IMR-90 (cell line): ENCODE measurements at regions not wholly inside any gene's neighbourhood (a gene's known extent, or its start where the extent isn't known, plus 50 kb on each side); places are given as distances from the start of the nearest gene placed in this dataset.

Source experiments
- ATAC-seq: fragments of 200-7000 bp; cut with Tn5 transposase; 2 replicates; pipeline ENCODE4 v1.9.1; 2020; ENCODE audit warnings: low read depth, mild to moderate bottlenecking, moderate library complexity
- BruUV-seq: library from RNA; stranded (reverse); fragments of 400-500 nt; replicated peaks from 2 replicates; lab custom pipeline; 2021; lab: Mats Ljungman, UMichigan
- CTCF ChIA-PET: fragments of 300-600 bp; formaldehyde crosslinking; extraction: SDS; loops from one replicate; lab custom pipeline; 2021; ENCODE audit warnings: antibody characterized with exemption; lab: Yijun Ruan, JAX
- POLR2A ChIA-PET: fragments of 300-600 bp; sonication (Branson Sonifier 250); formaldehyde crosslinking; loops from one replicate; lab custom pipeline; 2022; ENCODE audit warnings: antibody characterized with exemption; ENCODE audit not compliant: unreplicated experiment; lab: Charles Lee
- DNase-seq: peaks from one replicate; pipeline ENCODE4 v3.0.0; 2013
- H2AFZ ChIP-seq: replicated peaks from 2 replicates; pipeline ENCODE3; 2013; ENCODE audit warnings: low read length, mild to moderate bottlenecking; ENCODE audit not compliant: poor library complexity
- H2AK5ac ChIP-seq: 2 replicates; pipeline ENCODE4 v1.6.1; 2013; ENCODE audit warnings: low read depth, low read length, inconsistent platforms
- H2AK9ac ChIP-seq: replicated peaks from 2 replicates; pipeline ENCODE3; 2013; ENCODE audit warnings: mild to moderate bottlenecking, low read depth, low read length, moderate library complexity; ENCODE audit not compliant: poor library complexity
- H2BK120ac ChIP-seq: 2 replicates; pipeline ENCODE4 v1.6.1; 2013; ENCODE audit warnings: low read depth, low read length, inconsistent platforms
- H2BK15ac ChIP-seq: 3 replicates; pipeline ENCODE4 v1.6.1; 2013; ENCODE audit warnings: low read depth, low read length, inconsistent platforms
- H2BK20ac ChIP-seq: 2 replicates; pipeline ENCODE4 v1.6.1; 2013; ENCODE audit warnings: low read depth, mild to moderate bottlenecking, inconsistent platforms, low read length, moderate library complexity
- H2BK5ac ChIP-seq: 2 replicates; pipeline ENCODE4 v1.6.1; 2013; ENCODE audit warnings: mild to moderate bottlenecking, low read depth, low read length, inconsistent platforms; ENCODE audit not compliant: poor library complexity, severe bottlenecking
- H3K14ac ChIP-seq: replicated peaks from 2 replicates; pipeline ENCODE4 v1.6.1; 2013; ENCODE audit warnings: low read depth, low read length, inconsistent platforms
- H3K18ac ChIP-seq: 2 replicates; pipeline ENCODE4 v1.6.1; 2013; ENCODE audit warnings: low read depth, low read length, control low read depth
- H3K23ac ChIP-seq: 2 replicates; pipeline ENCODE4 v1.6.1; 2013; ENCODE audit warnings: low read depth, low read length, inconsistent platforms
- H3K27ac ChIP-seq: 2 replicates; pipeline ENCODE4 v1.5.1; 2013; ENCODE audit warnings: mild to moderate bottlenecking, control low read depth, low read length; ENCODE audit not compliant: insufficient read depth
- H3K27me3 ChIP-seq: 2 replicates; pipeline ENCODE4 v1.6.1; 2013; ENCODE audit warnings: low read length; ENCODE audit not compliant: control insufficient read depth, insufficient read depth
- H3K36me3 ChIP-seq: 2 replicates; pipeline ENCODE4 v1.6.1; 2013; ENCODE audit warnings: low read length, mixed read lengths; ENCODE audit not compliant: control insufficient read depth, insufficient read depth
- H3K4ac ChIP-seq: 2 replicates; pipeline ENCODE4 v1.6.1; 2013; ENCODE audit warnings: low read depth, low read length, inconsistent platforms
- H3K4me1 ChIP-seq: 2 replicates; pipeline ENCODE4 v1.6.1; 2013; ENCODE audit warnings: low read length, mixed read lengths; ENCODE audit not compliant: control insufficient read depth, insufficient read depth
- H3K4me2 ChIP-seq: 2 replicates; pipeline ENCODE4 v1.6.1; 2013; ENCODE audit warnings: low read depth, mild to moderate bottlenecking, control low read depth, low read length, moderate library complexity
- H3K4me3 ChIP-seq: 2 replicates; pipeline ENCODE4 v1.5.1; 2013; ENCODE audit warnings: low read depth, mild to moderate bottlenecking, control low read depth, low read length, moderate library complexity; ENCODE audit not compliant: insufficient read depth
- H3K56ac ChIP-seq: 2 replicates; pipeline ENCODE4 v1.6.1; 2013; ENCODE audit warnings: low read length, inconsistent platforms; ENCODE audit not compliant: insufficient read depth; ENCODE audit errors: extremely low read depth
- H3K79me1 ChIP-seq, 2 experiments: 2 replicates each; pipeline ENCODE4 v1.6.1; 2013; ENCODE audit warnings: low read length in 2 of 2, inconsistent platforms in 1 of 2, low read depth in 1 of 2
- H3K9ac ChIP-seq: 2 replicates; pipeline ENCODE4 v1.6.1; 2013; ENCODE audit warnings: low read depth, low read length, control low read depth
- H3K9me1 ChIP-seq: 2 replicates; pipeline ENCODE4 v1.6.1; 2013; ENCODE audit warnings: low read length, inconsistent platforms; ENCODE audit not compliant: insufficient read depth
- H3K9me3 ChIP-seq: 2 replicates; pipeline ENCODE4 v1.6.1; 2013; ENCODE audit warnings: low read length; ENCODE audit not compliant: control insufficient read depth, insufficient read depth
- H4K20me1 ChIP-seq: 2 replicates; pipeline ENCODE4 v1.6.1; 2013; ENCODE audit warnings: low read length, inconsistent platforms; ENCODE audit not compliant: insufficient read depth
- H4K5ac ChIP-seq: 2 replicates; pipeline ENCODE4 v1.6.1; 2013; ENCODE audit warnings: mild to moderate bottlenecking, low read depth, low read length, control low read depth
- H4K8ac ChIP-seq, 2 experiments: 2 replicates each; pipeline ENCODE4 v1.6.1; 2013; ENCODE audit warnings: low read depth in 2 of 2, low read length in 2 of 2, control low read depth in 1 of 2, inconsistent platforms in 1 of 2
- H4K91ac ChIP-seq: 2 replicates; pipeline ENCODE4 v1.6.1; 2013; ENCODE audit warnings: low read depth, low read length, inconsistent platforms; ENCODE audit not compliant: insufficient read depth
- BHLHE40 ChIP-seq: fragments of 150-350 bp; IDR thresholded peaks from 2 replicates; pipeline ENCODE4 v1.6.1; 2016; ENCODE audit warnings: mild to moderate bottlenecking, low read depth, low read length
- CEBPB ChIP-seq: IDR thresholded peaks from 2 replicates; pipeline ENCODE4 v1.6.1; 2012; ENCODE audit warnings: low read depth, low read length, improper control_type of control experiment
- CHD1 ChIP-seq: IDR thresholded peaks from 2 replicates; pipeline ENCODE4 v1.6.1; 2012; ENCODE audit warnings: low read depth, low read length, improper control_type of control experiment
- CTCF ChIP-seq: conservative IDR thresholded peaks from 2 replicates; pipeline ENCODE4 v1.5.1; 2012; ENCODE audit warnings: mild to moderate bottlenecking, low read depth, low read length, improper control_type of control experiment
- FOS ChIP-seq: fragments of 150-350 bp; IDR thresholded peaks from 2 replicates; pipeline ENCODE4 v1.6.1; 2016; ENCODE audit warnings: low read depth, low read length
- MAFK ChIP-seq: IDR thresholded peaks from 2 replicates; pipeline ENCODE4 v1.6.1; 2012; ENCODE audit warnings: low read depth, low read length, improper control_type of control experiment
- MAZ ChIP-seq: IDR thresholded peaks from 2 replicates; pipeline ENCODE4 v1.6.1; 2012; ENCODE audit warnings: low read depth, mild to moderate bottlenecking, low read length, improper control_type of control experiment, moderate library complexity, borderline replicate concordance
- MXI1 ChIP-seq: IDR thresholded peaks from 2 replicates; pipeline ENCODE4 v1.6.1; 2012; ENCODE audit warnings: low read depth, mild to moderate bottlenecking, low read length, moderate library complexity, borderline replicate concordance
- NFE2L2 ChIP-seq: fragments of 150-350 bp; IDR thresholded peaks from 2 replicates; pipeline ENCODE4 v1.6.1; 2016; ENCODE audit warnings: low read depth, mild to moderate bottlenecking, low read length
- POLR2A ChIP-seq: IDR thresholded peaks from 2 replicates; pipeline ENCODE4 v1.6.1; 2012; ENCODE audit warnings: mild to moderate bottlenecking, low read depth, low read length
- RAD21 ChIP-seq: IDR thresholded peaks from 2 replicates; pipeline ENCODE4 v1.6.1; 2012; ENCODE audit warnings: low read length, improper control_type of control experiment
- RCOR1 ChIP-seq: IDR thresholded peaks from 2 replicates; pipeline ENCODE4 v1.6.1; 2012; ENCODE audit warnings: mild to moderate bottlenecking, low read length, improper control_type of control experiment; ENCODE audit not compliant: insufficient replicate concordance
- RFX5 ChIP-seq: IDR thresholded peaks from 2 replicates; pipeline ENCODE4 v1.8.0; 2012; ENCODE audit warnings: low read depth, mild to moderate bottlenecking, low read length, moderate library complexity
- SMC3 ChIP-seq: fragments of 150-350 bp; IDR thresholded peaks from 2 replicates; pipeline ENCODE4 v1.6.1; 2016; ENCODE audit warnings: low read depth, mild to moderate bottlenecking, antibody characterized with exemption, low read length, moderate library complexity
- USF2 ChIP-seq: fragments of 150-350 bp; IDR thresholded peaks from 2 replicates; pipeline ENCODE4 v1.6.1; 2017; ENCODE audit warnings: mild to moderate bottlenecking, antibody characterized with exemption, low read length, low read depth
- WGBS, 2 experiments: methylation state at CpG; one replicate each; pipeline versions ENCODE4 v1.1.5 to v1.1.7; 2013; ENCODE audit warnings: missing lambda C conversion rate in 2 of 2; ENCODE audit not compliant: insufficient read length in 1 of 2; ENCODE audit errors: extremely low coverage in 2 of 2; 5-methylcytosine and 5-hydroxymethylcytosine counted together
- dilution Hi-C: fragments of 300-500 bp; cut with HindIII; formaldehyde crosslinking; loops from one replicate; pipeline ENCODE4 v1.14.3; 2018; ENCODE audit warnings: low sequenced_read_pairs; ENCODE audit not compliant: unreplicated experiment
- in situ Hi-C: fragments of 300-500 bp; cut with MboI; formaldehyde crosslinking; loops from 3 replicates; pipeline ENCODE4 v1.14.3; 2019; ENCODE audit warnings: low sequenced_read_pairs, inconsistent platforms, mixed read lengths
- intact Hi-C: fragments of 100-400 bp; cut with micrococcal nuclease; formaldehyde crosslinking; loops from 2 replicates; pipeline ENCODE4 v1.10.0; 2022
- TF ChIP-seq, protein P1 (sequence below): fragments of 150-350 bp; IDR thresholded peaks from 2 replicates; pipeline ENCODE4 v1.6.1; 2016; ENCODE audit warnings: low read depth, mild to moderate bottlenecking, low read length, moderate library complexity, borderline replicate concordance

DNA sequence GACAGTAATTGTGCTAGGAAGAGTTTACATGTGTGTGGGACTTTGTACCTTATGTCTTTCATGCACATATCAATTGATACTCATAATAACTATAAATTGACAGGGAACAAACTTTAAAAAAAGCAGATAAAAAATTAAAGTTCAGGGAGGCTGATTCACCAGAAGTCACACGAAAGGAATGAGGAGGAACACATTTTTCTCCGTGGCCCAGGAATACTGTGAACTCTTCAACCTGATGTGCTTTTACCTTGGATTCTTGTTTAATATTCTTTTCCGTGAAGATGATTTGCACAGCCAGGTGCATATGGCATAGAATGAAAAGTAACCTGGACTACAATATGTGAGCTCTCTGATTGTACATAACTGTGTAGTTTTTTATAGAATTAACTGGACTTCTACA, 326.3 kb downstream of the CDH7 start:
- H2BK120ac ChIP-seq, result no peak overlapping the region
- no peaks in the 10 kb centered on the region for H3K4me1 ChIP-seq
- intact Hi-C loops (no loop called here), in situ Hi-C loops (no loop called here), dilution Hi-C loops (no loop called here)
- no peaks in the 10 kb centered on the region for H3K9me1 ChIP-seq
- H3K9me3 ChIP-seq, result peaks cover 12% of the 10 kb centered on the region
- H3K27me3 ChIP-seq, result no peaks in the 10 kb centered on the region
- no peak overlapping the region for H3K4me3 ChIP-seq
- H4K91ac ChIP-seq, result no peak overlapping the region
- no peak overlapping the region for H3K56ac ChIP-seq
- no peak overlapping the region for H2AK5ac ChIP-seq
- POLR2A ChIA-PET, result no interaction called here
- no TSS peak for BruUV-seq
- H3K14ac ChIP-seq, result no peak overlapping the region
- no peaks in the 10 kb centered on the region for H3K36me3 ChIP-seq
- 18% methylated on average over 2 of the region's 3 CpGs; no CpG with 5 or more reads in 1 of the 2 experiments for WGBS, 2 experiments
- ATAC-seq (no peak), DNase-seq (no peak)
- no peak overlapping the region for H3K27ac ChIP-seq
- H4K5ac ChIP-seq, result no peak overlapping the region
- no peak overlapping the region for H2AFZ ChIP-seq
- H3K23ac ChIP-seq, result no peak overlapping the region
- H3K79me1 ChIP-seq, result no peaks in the 10 kb centered on the region
- no peak overlapping the region for H2AK9ac ChIP-seq
- no peak overlapping the region for H3K4ac ChIP-seq
- TF ChIP-seq POLR2A, result no peak
- no peak for TF ChIP-seq MXI1
- TF ChIP-seq, protein P1, sequence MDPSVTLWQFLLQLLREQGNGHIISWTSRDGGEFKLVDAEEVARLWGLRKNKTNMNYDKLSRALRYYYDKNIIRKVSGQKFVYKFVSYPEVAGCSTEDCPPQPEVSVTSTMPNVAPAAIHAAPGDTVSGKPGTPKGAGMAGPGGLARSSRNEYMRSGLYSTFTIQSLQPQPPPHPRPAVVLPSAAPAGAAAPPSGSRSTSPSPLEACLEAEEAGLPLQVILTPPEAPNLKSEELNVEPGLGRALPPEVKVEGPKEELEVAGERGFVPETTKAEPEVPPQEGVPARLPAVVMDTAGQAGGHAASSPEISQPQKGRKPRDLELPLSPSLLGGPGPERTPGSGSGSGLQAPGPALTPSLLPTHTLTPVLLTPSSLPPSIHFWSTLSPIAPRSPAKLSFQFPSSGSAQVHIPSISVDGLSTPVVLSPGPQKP, result no peak
- no peak for TF ChIP-seq SMC3
- no peak for TF ChIP-seq RCOR1
- no peak for TF ChIP-seq CTCF
- TF ChIP-seq CHD1, result no peak
- TF ChIP-seq NFE2L2, result no peak
- TF ChIP-seq RFX5, result no peak
- TF ChIP-seq BHLHE40, result no peak
- no peak for TF ChIP-seq MAZ
- no peak for TF ChIP-seq USF2
- no peak for TF ChIP-seq MAFK
- TF ChIP-seq FOS, result no peak
- no peak for TF ChIP-seq CEBPB
- no peak for TF ChIP-seq RAD21
- no peak overlapping the region for H4K8ac ChIP-seq
- no peak overlapping the region for H3K18ac ChIP-seq
- no peak overlapping the region for H2BK20ac ChIP-seq
- no peak overlapping the region for H3K9ac ChIP-seq
- CTCF ChIA-PET, result no interaction called here
- no peak overlapping the region for H2BK15ac ChIP-seq
- no peak overlapping the region for H3K4me2 ChIP-seq
- no peak overlapping the region for H2BK5ac ChIP-seq
- H4K20me1 ChIP-seq, result no peaks in the 10 kb centered on the region
